ENCODE measurements at regions not wholly inside any gene's neighbourhood (a gene's known extent, or its start where the extent isn't known, plus 50 kb on each side); places are given as distances from the start of the nearest gene placed in this dataset.

DNA sequence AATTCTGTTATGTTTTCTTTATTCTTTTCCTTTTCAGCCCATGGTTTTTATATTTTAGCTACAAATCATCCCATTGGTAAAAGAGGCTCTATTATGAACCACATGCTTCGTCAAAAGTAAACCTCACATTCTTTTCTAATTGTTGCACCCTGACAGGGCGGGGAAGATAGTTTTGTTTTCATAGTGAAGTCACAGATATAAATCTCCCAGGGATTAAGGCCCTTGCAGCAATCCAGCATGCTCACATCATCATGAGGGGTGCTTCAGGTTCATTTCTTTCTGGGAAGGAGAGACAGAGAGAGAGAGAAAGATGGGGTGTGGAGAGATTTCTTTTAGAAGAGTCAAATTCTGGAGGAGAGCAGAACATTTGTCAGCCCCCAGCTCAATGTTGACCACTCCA, 124.5 kb upstream of the CDC42EP3 start:
- intact Hi-C loops (cut with DNase I): no loop called here
- H3K27ac ChIP-seq: no peak overlapping the region
- no peak overlapping the region for H3K4me3 ChIP-seq
- H3K9ac ChIP-seq (ENCODE audit: low read depth in 2 of 2, low read length in 2 of 2): no peak overlapping the region
- no peaks in the 10 kb centered on the region for H3K9me3 ChIP-seq
- TF ChIP-seq, protein P1, sequence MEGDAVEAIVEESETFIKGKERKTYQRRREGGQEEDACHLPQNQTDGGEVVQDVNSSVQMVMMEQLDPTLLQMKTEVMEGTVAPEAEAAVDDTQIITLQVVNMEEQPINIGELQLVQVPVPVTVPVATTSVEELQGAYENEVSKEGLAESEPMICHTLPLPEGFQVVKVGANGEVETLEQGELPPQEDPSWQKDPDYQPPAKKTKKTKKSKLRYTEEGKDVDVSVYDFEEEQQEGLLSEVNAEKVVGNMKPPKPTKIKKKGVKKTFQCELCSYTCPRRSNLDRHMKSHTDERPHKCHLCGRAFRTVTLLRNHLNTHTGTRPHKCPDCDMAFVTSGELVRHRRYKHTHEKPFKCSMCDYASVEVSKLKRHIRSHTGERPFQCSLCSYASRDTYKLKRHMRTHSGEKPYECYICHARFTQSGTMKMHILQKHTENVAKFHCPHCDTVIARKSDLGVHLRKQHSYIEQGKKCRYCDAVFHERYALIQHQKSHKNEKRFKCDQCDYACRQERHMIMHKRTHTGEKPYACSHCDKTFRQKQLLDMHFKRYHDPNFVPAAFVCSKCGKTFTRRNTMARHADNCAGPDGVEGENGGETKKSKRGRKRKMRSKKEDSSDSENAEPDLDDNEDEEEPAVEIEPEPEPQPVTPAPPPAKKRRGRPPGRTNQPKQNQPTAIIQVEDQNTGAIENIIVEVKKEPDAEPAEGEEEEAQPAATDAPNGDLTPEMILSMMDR (IDR thresholded peaks at IDR 0.05): no peak
- no peaks in the 10 kb centered on the region for H3K36me3 ChIP-seq
- H3K4me1 ChIP-seq: no peaks in the 10 kb centered on the region
- no peaks in the 10 kb centered on the region for H3K27me3 ChIP-seq
- DNase-seq: no peak

- DNase-seq: no peak
- intact Hi-C loops (cut with DNase I): no loop called here
- TF ChIP-seq, protein P1 (IDR thresholded peaks at IDR 0.05): no peak
- H3K4me3 ChIP-seq: no peak overlapping the region
- H3K9ac ChIP-seq (ENCODE audit: low read depth in 2 of 2, low read length in 2 of 2): no peak overlapping the region
- H3K36me3 ChIP-seq: no peaks in the 10 kb centered on the region
- H3K27me3 ChIP-seq: no peaks in the 10 kb centered on the region
- no peaks in the 10 kb centered on the region for H3K4me1 ChIP-seq
- H3K27ac ChIP-seq: no peak overlapping the region
- no peaks in the 10 kb centered on the region for H3K9me3 ChIP-seq
Measured at GRCh38 chr2:37796481-37796880, 125.0 kb upstream of the CDC42EP3 start.

GRCh38 chr2:37797081-37797480, 125.6 kb upstream of the CDC42EP3 start:
- DNase-seq: no peak
- Histone ChIP-seq H3K27ac (no peak overlapping the region), H3K4me1 (no peaks in the 10 kb centered on the region), H3K36me3 (no peaks in the 10 kb centered on the region), H3K4me3 (no peak overlapping the region), H3K27me3 (no peaks in the 10 kb centered on the region), H3K9ac (ENCODE audit: low read depth in 2 of 2, low read length in 2 of 2) (no peak overlapping the region), H3K9me3 (no peaks in the 10 kb centered on the region)
- intact Hi-C loops (cut with DNase I): no loop called here
- TF ChIP-seq, protein P1 (IDR thresholded peaks at IDR 0.05): no peak

DNA sequence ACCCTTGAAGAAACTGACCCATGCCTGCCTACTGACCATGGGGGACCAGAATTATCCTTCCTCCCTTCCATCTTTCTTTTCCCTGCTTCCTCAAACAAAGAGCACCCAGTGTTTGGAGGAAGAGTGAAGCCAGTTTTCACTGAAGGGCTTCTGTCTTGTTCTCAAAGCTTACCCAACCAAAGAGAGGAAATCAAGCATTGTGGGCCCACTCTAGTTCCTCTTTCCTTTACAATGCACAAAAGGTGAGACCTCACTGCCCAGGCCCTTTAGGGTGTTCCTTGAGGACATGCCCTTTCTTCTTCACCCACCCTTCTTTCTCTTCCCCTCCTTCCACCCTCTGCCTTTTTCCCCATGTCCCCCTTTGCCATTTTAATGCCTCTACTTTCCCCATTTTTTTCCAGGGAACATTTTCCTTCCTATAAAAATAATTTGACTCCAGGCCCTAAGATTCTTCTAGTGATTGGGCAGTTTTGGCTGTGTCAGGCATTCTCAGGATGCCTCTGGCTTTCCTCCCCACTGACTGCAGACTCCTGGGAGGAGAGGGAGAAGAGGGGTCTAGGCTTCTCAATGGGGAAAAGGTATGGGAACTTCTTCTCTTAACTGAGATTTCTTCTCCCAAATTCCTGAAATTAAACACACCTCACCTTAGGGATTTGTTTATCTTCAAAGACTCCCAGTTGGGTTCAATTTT, 126.6 kb upstream of the RMDN2 start:
- Histone ChIP-seq H3K9me3 (no peaks in the 10 kb centered on the region), H3K4me3 (no peak overlapping the region), H3K27me3 (no peaks in the 10 kb centered on the region), H3K27ac (no peak overlapping the region), H3K4me1 (peaks cover 4% of the 10 kb centered on the region), H3K9ac (ENCODE audit: low read depth in 2 of 2, low read length in 2 of 2) (no peak overlapping the region), H3K36me3 (no peaks in the 10 kb centered on the region)
- no peak for DNase-seq
- TF ChIP-seq, protein P1 (IDR thresholded peaks at IDR 0.05): no peak
- intact Hi-C loops (cut with DNase I): no loop called here

DNA sequence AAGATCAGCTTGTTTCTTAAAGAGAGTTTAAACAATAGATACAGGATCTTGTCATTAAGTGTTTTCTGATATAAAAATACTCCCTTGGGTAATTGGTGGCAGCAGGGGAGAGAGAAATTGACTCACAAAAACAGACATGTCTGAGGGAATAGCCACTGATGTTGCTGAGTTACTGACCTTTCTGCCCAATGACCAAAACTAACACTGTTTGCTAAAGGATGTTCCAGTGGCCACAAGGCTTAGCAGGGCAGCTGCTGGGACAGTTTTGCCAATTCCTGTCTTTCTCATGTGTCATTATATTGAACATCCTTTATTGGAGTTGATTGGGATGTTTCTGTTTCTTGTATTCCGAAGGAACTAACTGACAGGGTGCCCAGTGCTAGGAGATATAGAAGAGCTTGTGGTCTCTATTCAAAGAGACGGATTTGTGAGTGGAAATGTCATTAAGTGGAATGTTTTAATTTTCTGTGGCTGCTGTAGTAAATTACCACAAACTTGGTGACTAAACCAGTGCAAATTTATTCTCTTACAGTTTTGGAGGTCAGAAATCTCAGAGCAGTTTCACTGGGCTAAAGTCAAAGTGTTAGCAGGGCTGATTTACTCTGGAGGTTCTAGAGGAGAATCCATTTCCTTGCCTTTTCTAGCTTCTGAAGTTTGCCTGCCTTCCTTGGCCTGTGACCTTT, 124.8 kb upstream of the RMDN2 start:
- DNase-seq: no peak
- Histone ChIP-seq H3K27me3 (no peaks in the 10 kb centered on the region), H3K27ac (no peak overlapping the region), H3K4me3 (no peak overlapping the region), H3K36me3 (no peaks in the 10 kb centered on the region), H3K9me3 (no peaks in the 10 kb centered on the region), H3K4me1 (peaks cover 5% of the 10 kb centered on the region), H3K9ac (ENCODE audit: low read depth in 2 of 2, low read length in 2 of 2) (no peak overlapping the region)
- TF ChIP-seq, protein P1 (IDR thresholded peaks at IDR 0.05): no peak
- intact Hi-C loops (cut with DNase I): no loop called here

Data from colonic mucosa (tissue), 4 donors.